ENCODE measurements at regions not wholly inside any gene's neighbourhood (a gene's known extent, or its start where the extent isn't known, plus 50 kb on each side); places are given as distances from the start of the nearest gene placed in this dataset.

- DNase-seq, result no peak
These were observed 56.5 kb downstream of the CT47B1 start for GRCh38 chrX:120819126-120819525.

- no peak for DNase-seq
These were observed 61.7 kb downstream of the CT47B1 start for GRCh38 chrX:120813982-120814381.

GRCh38 chrX:120801426-120801825, 74.2 kb downstream of the CT47B1 start:
- no peak for DNase-seq

GRCh38 chrX:120797188-120797851, 78.3 kb downstream of the CT47B1 start:
- no peak for DNase-seq

- DNase-seq, result no peak
These were observed 80.4 kb downstream of the CT47B1 start for GRCh38 chrX:120795301-120795700.

GRCh38 chrX:120794525-120794975, 81.1 kb downstream of the CT47B1 start:
- DNase-seq, result no peak

GRCh38 chrX:120793098-120793497, 82.6 kb downstream of the CT47B1 start:
- DNase-seq, result no peak

GRCh38 chrX:120791013-120791643, 84.5 kb downstream of the CT47B1 start:
- no peak for DNase-seq

- DNase-seq, result no peak
These were observed 85.1 kb downstream of the CT47B1 start for GRCh38 chrX:120790552-120790951.

- peak in 1 of 2 donors; percentile 17 for DNase-seq
These were observed 85.5 kb downstream of the CT47B1 start for GRCh38 chrX:120790118-120790517.

GRCh38 chrX:120781403-120781802, 94.3 kb downstream of the CT47B1 start:
- no peak for DNase-seq

GRCh38 chrX:120775959-120776358, 99.7 kb downstream of the CT47B1 start:
- no peak for DNase-seq

- DNase-seq, result no peak
These were observed 101.1 kb downstream of the CT47B1 start for GRCh38 chrX:120774606-120775005.

- DNase-seq, result no peak
These were observed 101.9 kb downstream of the CT47B1 start for GRCh38 chrX:120773801-120774200.

- DNase-seq, result no peak
These were observed 105.9 kb downstream of the CT47B1 start for GRCh38 chrX:120769576-120770341.

- no peak for DNase-seq
These were observed 107.0 kb downstream of the CT47B1 start for GRCh38 chrX:120768681-120769080.

- DNase-seq, result no peak
These were observed 107.4 kb downstream of the CT47B1 start for GRCh38 chrX:120768254-120768653.

GRCh38 chrX:120763269-120763668, 112.4 kb downstream of the CT47B1 start:
- no peak for DNase-seq

- DNase-seq, result no peak
These were observed 113.9 kb downstream of the CT47B1 start for GRCh38 chrX:120761810-120762209.

GRCh38 chrX:120759685-120760084, 116.0 kb downstream of the CT47B1 start:
- DNase-seq, result no peak

GRCh38 chrX:120755066-120755846, 120.4 kb downstream of the CT47B1 start:
- no peak for DNase-seq

GRCh38 chrX:120753413-120754251, 122.0 kb downstream of the CT47B1 start:
- peak; percentile 41 to 42 for DNase-seq
